OCI-LY1 (cell line): ENCODE measurements at regions not wholly inside any gene's neighbourhood (a gene's known extent, or its start where the extent isn't known, plus 50 kb on each side); places are given as distances from the start of the nearest gene placed in this dataset.

Source experiments
- EZH2 ChIP-seq: fragments of 200-600 bp; sonication (generic), shearing (Covaris generic); IDR thresholded peaks from 2 replicates; pipeline ENCODE4 v1.8.0; 2017; ENCODE audit warnings: borderline replicate concordance, mixed run types, mild to moderate bottlenecking, antibody characterized with exemption, low read length, moderate library complexity, mixed read lengths
- TF ChIP-seq, protein P1 (sequence below): fragments of 200-600 bp; sonication (generic), shearing (Covaris generic); IDR thresholded peaks from 2 replicates; pipeline ENCODE4 v1.5.1; 2017; ENCODE audit warnings: mild to moderate bottlenecking, antibody characterized with exemption, low read length, moderate library complexity, mixed read lengths

DNA sequence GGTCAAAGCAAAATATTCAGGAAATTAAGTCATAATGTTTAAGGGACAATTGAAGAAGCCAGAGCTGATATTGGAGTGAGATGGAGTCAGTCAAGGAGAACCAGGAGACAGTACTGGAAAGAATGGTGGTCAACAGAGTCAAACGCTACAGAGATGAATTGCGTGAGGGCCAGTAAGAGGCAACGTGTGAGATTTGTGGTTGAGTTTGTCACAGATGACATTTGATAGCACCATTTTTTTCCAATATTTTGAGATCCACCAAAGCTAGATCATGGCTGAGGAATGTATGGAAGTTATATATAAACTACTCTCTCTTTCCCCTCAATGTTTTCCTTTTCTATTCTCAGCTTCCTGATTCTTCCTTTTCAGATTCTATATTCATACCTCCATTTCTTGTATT lies 375.1 kb upstream of the ROBO2 start:
- TF ChIP-seq, protein P1, sequence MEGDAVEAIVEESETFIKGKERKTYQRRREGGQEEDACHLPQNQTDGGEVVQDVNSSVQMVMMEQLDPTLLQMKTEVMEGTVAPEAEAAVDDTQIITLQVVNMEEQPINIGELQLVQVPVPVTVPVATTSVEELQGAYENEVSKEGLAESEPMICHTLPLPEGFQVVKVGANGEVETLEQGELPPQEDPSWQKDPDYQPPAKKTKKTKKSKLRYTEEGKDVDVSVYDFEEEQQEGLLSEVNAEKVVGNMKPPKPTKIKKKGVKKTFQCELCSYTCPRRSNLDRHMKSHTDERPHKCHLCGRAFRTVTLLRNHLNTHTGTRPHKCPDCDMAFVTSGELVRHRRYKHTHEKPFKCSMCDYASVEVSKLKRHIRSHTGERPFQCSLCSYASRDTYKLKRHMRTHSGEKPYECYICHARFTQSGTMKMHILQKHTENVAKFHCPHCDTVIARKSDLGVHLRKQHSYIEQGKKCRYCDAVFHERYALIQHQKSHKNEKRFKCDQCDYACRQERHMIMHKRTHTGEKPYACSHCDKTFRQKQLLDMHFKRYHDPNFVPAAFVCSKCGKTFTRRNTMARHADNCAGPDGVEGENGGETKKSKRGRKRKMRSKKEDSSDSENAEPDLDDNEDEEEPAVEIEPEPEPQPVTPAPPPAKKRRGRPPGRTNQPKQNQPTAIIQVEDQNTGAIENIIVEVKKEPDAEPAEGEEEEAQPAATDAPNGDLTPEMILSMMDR = no peak
- TF ChIP-seq EZH2 = no peak
